SIG-M5 treated with dmso at 0.1 percent for 504 hours (cell line): ENCODE measurements at regions not wholly inside any gene's neighbourhood (a gene's known extent, or its start where the extent isn't known, plus 50 kb on each side); places are given as distances from the start of the nearest gene placed in this dataset.
"Not testable (repeated sequence)": the region's sequence is repeated elsewhere in the genome, so short reads cannot be mapped to it uniquely, and the experiment has no call there.

Experiments
- DNase-seq: peaks from one replicate; lab custom pipeline; 2025; ENCODE audit not compliant: unreplicated experiment; lab: John Stamatoyannopoulos, UW

DNA sequence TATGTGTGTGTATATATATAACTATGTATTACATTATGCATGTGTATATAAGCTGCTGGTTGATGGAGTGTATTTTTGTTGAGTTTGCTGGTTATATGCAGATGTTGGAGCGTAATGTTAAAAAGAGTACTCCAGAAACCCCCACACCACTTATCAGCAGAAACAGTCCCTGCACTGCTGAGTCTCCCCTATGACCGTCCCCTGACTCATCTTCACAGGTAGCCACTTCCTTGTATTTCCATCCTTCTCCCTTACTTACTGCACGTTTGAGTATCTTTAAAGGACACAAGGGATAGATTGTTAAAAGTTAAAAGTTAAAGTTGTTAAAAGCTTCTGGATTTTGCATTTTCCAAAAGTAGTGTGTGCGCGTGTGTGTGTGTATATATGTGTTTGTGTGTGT is 853.9 kb upstream of the EEF2KMT start:
- DNase-seq = no peak

DNA sequence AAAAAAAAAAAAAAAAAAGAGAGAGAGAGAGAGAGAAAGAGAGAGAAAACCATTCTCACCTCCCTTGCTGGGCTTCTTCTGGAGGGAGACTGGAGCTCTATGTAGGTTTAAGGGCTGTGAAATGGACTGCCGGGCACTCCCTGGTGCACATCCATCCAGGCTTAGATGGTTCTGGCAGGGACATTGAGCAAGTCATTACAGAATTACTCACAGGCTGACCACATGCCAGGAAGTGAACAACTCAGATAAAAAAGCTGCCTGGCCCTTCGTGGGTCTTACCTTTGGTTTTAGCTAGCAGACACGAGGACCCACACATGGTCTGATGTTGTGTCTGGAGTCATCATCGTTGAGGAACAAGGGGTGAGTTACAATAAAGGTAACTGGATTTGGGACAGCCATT is 847.4 kb upstream of the EEF2KMT start:
- no peak for DNase-seq

GRCh38 chr16:5938607-5939006 is 841.0 kb upstream of the EEF2KMT start:
- no peak for DNase-seq

DNA sequence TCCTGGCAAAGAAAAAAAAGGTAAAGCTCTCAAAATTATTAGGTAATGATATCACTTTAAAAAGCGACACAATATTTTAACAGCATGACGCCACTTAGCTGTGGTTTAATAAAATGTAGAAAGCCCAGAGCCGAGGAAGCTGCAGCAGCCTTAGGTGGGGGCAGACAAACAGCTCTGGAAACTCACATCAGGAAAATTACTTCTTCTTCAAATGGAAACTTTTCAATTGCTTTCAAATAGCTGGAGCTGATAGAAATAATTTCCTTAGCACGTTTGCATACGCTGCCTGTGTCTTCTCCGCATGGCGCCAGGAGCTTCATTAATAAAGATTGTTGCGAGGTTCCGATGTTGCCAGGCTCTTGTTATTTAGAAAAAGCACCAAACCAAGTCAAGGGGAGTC is 835.3 kb upstream of the EEF2KMT start:
- no peak for DNase-seq

- no peak for DNase-seq
These were observed 831.0 kb upstream of the EEF2KMT start for GRCh38 chr16:5928476-5929065.

DNA sequence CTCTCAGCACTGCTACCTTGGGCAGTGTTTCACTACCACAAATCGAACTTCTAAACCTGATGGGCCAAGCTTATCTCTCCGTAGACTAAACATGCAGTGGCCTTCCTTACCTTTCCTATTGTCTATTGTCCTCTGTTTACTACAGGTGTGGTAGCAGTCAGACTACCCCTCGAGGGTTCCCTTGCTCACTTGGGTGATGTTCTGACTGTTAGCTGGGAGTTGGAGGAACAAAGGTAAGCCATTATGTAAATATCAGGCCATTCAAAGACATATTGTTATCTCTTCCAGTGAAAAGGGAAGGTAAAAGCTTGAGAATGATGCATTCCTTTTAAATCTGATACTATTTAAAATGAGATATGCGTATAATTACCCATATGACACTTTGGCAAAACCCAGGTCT is 828.3 kb upstream of the EEF2KMT start:
- DNase-seq = no peak

GRCh38 chr16:5922686-5923085 is 825.1 kb upstream of the EEF2KMT start:
- DNase-seq = no peak

DNA sequence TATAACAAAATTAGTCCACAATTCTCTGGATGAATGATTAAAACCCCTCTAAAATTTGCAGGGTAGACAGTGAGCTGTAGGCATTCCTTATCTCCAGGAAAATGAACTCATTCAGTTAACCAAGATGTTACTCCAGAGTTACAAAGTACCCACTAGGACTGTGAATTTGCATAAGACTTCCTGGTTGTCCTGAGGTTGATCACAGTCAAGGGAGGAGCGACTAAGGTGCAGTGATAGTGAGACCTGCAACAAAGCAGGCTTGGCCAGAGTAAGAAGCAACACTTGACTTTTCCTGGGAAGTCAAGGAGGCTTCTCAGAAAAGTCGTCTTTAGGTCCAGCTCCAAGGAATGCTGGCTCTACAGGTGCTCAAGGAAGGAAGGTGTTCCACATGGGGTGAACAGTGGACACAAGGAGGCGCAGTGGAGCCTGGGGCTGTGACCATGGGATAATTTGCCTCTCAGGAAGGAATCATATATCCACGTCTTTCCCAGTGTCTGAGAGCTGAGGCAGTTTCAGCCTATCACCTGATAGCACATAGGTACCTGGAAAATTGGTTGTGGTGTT is 821.1 kb upstream of the EEF2KMT start:
- DNase-seq = no peak

DNA sequence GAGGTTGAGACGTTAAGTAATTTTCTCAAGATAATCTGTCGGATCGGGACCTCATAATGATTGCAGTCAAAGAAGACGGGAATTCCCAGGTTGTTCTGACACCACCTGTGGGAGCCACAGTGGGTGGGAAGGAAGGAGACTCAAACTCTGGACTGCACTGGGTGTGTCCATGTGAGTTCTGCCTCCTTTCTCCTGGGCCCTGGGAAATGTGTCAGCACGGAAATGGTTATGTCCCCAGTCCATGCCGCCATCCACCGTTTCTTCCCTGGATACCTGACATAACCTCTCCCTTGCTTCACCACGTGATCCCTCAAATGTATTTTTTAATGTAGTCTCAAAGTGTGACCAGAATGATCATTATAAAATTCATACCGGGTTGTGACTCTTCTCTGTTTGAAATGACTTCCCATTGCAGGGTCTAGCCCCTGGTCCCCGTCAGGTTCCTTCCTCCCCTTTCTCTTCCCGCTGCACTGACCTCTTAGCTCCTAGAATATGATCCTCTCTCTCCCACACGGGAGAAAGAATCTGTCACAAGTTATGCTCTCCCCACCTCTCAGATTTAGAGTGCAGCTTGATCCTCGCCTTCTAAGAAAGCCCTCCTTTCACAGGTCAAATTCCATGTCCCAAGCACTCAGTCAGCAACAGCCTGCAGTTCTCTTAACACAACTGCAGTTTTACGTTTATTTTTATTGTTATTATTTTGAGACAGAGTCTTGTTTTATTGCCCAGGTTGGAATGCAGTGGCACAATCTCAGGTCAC is 820.0 kb upstream of the EEF2KMT start:
- DNase-seq = no peak

DNA sequence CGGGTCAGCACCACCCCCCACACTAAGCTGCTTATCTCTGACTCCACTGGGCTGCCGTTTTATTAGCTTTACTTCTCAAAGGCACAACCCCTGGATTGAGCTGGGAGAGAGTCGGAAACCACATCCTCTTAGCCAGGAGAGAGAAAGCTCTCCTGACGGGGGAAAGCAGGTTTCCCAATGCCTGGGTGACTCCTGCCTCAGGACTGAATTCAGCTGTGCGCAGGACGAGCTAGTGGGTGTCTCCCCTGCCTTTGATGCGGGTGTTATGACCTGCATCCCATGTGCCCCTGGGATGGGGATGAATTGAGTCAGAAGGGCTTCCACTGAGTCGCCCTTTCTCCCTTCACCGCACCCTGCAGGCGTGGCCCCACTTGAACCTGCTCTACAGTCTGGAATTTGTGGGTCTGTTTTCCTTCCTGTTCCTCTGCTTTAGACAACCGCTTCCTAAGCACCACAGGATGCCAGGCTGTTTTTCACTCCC is 819.2 kb upstream of the EEF2KMT start:
- no peak for DNase-seq

DNA sequence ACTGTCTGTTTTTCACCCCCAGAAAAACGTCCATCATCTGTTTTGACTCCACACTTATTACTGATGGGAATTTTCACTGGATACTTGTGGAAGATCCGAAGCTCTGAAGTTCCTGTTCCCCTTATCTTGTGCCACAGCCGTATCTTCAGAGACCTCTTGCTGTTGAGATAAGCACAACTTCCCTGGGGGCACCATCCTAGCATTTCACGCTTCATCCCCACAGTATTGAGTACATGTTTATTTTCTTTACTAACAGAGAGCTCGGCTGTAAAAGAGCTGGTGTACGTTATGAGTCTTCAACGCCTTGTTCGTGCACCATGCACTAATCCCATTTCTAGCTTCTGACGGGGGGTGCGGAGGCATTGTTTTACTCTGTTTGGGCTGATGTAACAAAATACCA is 813.6 kb upstream of the EEF2KMT start:
- DNase-seq = no peak

DNA sequence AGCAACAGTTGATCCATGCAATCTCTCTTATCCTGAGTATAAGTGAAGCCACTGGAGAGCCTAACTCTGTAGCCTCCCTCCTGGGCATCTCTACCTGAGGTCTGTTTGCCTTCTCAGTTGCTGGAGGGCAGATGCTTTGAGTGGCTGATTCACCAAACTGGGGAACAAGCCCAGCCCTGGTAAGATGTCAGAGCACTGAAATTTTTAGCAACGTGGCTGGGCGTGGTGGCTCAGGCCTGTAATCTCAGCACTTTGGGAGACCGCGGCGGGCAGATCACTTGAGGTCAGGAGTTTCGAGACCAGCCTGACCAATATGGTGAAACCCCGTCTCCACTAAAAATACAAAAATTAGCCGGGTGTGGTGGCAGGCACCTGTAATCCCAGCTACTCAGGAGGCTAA is 812.0 kb upstream of the EEF2KMT start:
- not testable (repeated sequence) for DNase-seq

DNA sequence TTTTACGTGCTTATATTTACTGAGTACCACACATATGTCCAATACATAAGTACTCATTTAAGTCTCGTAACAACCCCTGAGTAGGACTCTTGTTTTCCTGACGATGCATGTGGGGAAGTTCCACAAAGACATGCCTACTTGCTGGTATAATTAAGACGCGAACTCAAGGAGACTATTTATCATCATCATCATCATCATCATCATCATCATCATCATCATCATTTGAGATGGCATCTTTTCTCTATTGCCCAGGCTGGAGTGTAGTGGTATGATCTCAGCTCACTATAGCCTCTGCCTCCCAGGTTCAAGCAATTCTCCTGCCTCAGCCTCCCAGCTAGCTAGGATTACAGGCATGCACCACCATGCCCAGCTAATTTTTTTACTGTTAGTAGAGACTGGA is 809.9 kb upstream of the EEF2KMT start:
- no peak for DNase-seq

DNA sequence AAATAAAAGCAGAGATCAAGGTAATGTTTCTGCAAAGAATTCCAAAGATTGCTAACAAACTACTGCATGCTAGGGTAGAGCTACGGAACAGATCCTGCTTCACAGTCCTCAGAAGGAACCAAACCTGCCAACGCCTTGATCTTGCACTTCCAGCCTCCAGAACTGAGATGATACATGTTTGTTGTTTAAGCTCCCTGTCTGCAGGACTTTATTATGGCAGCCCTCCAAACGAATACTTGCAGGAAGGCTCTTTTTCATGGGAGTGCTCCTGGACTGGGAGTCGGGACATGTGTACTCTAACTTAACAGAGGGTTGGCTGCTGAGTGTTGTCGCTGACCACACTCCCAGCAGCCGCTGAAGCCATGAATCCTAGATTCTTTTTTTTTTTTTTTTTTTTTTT is 808.8 kb upstream of the EEF2KMT start:
- DNase-seq = no peak

DNA sequence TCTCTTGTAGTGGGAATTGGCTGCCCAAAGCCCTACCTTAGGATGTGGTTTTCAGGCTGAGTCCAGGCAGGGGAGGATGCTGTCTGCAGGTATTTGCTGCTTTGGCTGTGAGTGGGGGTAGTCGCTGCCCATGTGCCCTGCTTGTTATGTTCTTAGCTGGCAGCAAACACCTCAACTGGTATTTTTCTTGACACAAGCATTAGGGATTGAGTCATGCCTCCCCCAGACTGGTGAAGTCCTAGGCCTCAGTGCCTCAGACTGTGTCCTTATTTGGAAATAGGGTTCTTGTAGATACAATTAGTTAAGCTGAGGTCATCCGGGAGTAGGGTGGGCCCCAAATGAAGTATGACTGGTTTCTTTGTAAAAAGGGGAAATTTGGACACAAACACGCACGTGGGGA is 808.3 kb upstream of the EEF2KMT start:
- DNase-seq = no peak

DNA sequence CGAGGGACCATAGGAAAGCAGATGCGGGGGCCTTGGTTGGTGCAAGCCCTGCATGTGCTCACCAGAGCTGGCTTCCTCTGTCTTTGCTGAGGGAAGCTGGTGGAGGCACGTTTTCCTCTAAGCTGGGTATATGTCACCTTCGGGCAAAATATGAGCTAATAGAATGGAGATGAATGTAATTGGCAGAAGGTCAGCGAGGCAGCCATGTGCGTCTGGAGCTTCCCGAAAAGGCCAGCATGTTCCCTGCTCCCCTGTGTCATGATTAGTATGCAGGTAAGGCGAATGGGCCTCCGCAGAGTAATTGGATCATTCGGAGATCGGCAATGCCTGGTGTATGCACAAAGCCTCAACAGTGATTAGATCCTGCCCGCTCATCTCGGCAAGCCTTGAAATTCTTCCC is 806.2 kb upstream of the EEF2KMT start:
- no peak for DNase-seq

DNA sequence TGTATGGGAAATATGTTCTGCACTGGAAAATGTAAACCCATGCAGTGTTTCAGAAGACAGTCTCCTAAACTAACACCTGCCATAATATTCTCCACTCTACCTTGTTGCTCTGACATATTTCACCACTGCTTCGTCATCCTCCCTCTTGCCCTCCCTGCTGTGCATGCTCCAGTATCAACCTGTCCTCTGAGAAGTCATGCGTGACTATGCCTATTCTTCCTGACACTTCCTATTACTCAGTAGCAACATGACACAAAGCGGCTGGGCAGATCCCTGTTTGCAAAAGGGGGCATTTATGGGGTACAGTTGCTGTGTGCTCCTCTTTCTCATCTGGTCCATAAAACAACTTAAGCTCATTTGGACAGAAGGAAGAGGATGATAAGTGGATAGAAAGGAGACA is 805.6 kb upstream of the EEF2KMT start:
- no peak for DNase-seq

GRCh38 chr16:5900046-5900445 is 802.5 kb upstream of the EEF2KMT start:
- no peak for DNase-seq

GRCh38 chr16:5895976-5896375 is 798.4 kb upstream of the EEF2KMT start:
- no peak for DNase-seq

- DNase-seq = no peak
These were observed 797.5 kb upstream of the EEF2KMT start for GRCh38 chr16:5895137-5895536.

- DNase-seq = no peak
These were observed 793.7 kb upstream of the EEF2KMT start for GRCh38 chr16:5891296-5891695.

DNA sequence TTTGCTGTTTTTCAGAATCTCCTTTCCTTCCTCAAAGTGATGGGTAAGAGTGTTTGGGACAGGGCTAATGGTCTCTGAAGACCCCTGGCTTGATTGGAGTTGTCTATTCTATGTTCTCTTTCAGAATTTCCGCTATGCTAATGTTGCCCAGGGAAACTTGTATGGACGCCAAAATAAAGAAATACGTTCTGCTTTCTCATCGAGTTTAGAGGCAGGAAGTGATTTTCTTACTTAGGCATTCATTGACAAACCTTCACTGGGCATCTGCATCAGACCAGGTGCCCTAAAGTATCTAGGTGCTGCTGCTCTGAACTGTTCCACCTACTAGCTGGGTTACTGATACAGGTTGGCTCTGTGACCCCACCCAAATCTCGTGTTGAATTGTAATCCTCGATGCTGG is 787.9 kb upstream of the EEF2KMT start:
- DNase-seq = no peak

GRCh38 chr16:5884996-5885395 is 787.4 kb upstream of the EEF2KMT start:
- no peak for DNase-seq
